SIG-M5 treated with dmso at 0.1 percent for 504 hours (cell line): ENCODE measurements at regions not wholly inside any gene's neighbourhood (a gene's known extent, or its start where the extent isn't known, plus 50 kb on each side); places are given as distances from the start of the nearest gene placed in this dataset.
A peak's percentile ranks its signal among the peaks of the same experiment; 100 is the strongest.
"Not testable (repeated sequence)": the region's sequence is repeated elsewhere in the genome, so short reads cannot be mapped to it uniquely, and the experiment has no call there.

Source experiments
- DNase-seq: peaks from one replicate; lab custom pipeline; 2025; ENCODE audit not compliant: unreplicated experiment; lab: John Stamatoyannopoulos, UW

DNA sequence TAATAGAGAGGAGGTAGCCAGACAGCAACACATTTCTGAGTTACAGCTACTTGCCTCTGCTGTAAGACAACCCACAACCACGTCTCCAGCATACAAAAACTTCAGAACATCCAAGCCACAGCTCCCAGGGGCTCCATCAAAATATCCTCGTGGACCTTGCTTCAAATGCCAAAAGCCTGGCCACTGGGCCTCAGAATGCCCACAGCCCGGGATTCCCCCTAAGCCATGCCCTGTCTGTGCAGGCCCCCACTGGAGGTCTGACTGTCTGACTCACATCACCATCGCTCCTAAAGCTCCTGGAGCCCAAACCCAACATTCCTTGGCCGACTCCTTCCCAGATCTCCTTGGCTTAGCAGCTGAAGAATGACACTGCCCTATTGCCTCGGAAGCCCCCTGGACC lies 186.6 kb upstream of the MAGEB16 start:
- not testable (repeated sequence) for DNase-seq

DNA sequence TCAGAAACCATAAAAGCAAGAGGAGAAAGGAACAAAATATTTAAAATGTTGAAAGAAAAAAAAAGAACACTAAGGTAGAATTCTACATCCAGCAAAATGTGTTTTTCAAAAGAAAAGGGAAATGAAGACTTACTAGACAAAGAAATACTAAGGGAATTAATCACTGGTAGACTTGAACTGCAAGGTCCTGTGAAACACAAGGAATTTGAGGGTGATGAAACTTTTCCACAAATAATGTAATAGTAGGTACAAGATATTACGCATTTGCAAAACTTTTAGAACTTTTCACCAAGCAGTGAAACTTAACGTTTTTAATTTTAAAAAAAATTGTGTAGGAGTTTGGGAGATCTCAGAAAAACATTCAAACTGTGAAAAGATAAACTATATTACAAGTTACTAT lies 180.3 kb upstream of the MAGEB16 start:
- no peak for DNase-seq

DNA sequence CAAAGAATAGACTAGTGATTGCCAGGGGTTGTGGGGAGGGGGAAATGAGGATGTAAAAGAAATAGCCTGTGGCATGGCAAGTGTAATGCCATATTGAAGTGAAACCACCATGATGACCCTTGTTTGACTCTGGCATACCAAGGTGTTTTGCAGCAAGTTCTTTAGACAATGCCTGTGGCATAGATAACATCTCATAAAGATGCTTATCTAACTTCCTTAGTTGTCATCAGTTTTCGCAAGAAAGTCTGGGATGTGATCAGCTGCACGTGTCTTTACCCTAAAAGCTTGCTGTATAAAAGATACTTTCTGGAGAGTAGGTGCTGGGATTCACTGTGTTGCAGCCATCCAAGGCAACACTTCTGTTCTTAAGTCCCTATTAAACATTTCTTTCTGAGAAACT lies 176.1 kb upstream of the MAGEB16 start:
- DNase-seq = no peak

DNA sequence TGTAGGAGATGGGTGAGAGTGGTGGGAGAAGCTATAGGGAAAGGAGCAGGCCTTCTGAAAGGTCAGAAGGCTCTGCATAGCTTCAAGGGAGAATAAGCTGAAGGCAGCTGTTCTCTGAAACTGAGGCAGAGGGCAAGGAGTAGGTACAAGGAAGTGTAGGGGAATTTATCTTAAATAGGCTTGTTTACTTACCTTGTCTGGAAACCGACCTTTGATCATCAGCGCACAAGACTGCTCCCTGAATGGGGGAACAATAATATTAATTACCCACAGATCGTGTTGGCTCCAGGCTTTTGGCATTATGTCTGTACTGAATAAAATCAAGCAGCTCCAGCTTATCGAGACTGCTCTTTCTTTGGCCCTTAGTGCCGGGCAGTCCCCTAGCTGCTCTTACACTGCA lies 175.5 kb upstream of the MAGEB16 start:
- DNase-seq = no peak

DNA sequence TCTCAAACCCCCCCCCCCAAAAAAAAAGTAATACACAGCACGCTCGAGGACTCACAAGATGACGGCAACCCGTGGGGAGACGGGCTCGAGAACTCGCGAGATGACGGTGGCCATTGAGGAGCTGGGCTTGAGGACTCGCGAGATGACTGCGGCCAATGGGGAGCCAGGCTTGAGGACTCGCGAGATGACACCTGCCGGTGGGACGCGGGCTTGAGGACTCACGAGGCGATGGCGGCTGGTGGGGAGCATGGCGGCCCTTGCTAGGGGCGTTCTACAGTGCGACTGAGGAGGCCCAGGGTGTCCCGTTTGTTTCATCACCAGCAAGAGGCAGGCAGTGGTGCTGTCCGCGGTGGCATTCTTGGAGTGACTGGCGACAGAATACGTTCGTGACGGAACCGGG lies 172.4 kb upstream of the MAGEB16 start:
- no peak for DNase-seq

DNA sequence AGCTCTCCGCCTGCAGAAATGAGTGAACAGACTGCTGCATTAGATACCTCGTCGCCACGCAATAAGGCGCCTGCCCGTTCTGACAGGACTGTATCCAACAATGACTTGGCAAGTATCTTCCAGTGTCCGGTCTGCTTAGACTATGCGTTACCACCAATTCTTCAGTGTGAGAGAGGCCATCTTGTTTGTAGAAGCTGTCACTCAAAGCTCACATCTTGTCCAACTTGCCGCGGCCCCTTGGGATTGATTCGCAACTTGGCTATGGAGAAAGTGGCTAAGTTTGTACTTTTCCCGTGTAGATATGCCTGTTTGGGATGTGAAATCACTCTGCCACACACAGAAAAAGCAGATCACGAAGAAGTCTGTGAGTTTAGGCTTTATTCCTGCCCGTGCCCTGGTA lies 172.0 kb upstream of the MAGEB16 start:
- DNase-seq = no peak

DNA sequence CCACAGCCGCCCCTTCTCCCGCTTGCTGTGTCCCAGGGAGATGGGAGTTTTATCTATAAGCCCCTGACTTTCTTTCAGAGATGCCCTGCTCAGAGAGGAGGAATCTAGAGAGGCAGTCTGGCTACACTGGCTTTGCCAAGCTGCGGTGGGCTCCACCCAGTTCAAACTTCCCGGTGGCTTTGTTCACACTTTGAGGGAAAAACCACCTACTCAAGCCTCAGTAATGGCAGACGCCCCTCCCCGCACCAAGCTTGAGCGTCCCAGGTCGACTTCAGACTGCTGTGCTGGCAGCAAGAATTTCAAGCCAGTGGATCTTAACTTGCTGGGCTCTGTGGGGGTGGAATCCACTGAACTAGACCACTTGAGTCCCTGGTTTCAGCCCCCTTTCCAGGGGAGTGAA lies 162.2 kb upstream of the MAGEB16 start:
- DNase-seq = not testable (repeated sequence)

DNA sequence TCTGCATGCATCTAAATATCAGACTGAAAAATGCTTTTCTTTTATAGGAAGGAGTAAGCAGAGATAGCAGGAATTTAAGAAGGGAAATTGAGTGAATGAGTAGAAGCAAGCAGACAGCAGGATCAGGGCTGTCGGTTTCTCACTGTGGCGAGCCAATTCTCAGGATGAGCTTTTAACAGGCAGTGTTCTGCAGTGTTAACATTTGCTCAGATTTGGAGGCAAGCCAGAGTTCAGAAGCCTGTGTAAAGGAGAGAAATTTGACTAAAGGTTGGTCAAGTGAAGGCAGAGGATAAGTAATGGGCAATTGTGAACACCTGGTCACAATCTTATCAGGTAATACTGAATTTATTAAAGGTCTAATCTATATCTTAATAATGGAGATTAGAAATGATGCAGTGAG lies 133.3 kb upstream of the MAGEB16 start:
- DNase-seq = no peak

DNA sequence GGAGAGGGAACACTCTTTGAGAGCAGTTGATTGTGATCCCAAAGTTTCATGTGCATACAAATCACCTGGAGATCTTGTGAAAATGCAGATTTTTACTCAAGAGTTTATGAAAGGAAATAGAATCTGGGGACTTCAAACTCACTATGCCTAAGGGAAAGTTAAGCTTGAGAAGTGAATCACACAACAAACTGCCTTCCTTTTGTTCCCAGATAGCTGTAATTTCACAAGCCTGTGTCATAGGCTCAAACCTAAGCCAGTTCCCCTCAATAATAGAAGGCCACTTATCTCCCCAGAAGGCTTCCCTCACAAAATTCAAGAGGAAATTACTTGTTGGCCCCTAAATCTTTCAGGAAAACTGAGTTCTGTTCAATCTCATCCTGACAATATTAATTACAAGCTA lies 132.8 kb upstream of the MAGEB16 start:
- no peak for DNase-seq

DNA sequence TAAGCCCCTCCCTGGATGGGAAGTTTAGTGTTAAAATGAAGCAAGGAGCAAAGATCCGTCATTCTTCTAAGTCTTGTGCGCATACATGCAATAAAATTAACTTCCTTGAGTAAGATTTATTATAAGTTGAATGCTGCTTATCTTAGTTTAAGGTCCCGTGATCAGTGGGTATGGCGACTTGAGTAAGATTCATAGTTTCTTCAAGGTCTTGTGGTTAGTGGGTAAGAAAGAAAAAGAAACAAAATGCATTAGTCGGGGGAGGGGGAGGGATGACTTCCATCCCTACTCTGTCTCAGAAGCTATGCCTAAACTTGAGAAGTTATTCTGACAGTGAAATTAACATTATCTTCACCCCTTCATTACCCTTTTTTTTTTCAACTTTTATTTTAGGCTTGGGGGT lies 127.3 kb upstream of the MAGEB16 start:
- no peak for DNase-seq

DNA sequence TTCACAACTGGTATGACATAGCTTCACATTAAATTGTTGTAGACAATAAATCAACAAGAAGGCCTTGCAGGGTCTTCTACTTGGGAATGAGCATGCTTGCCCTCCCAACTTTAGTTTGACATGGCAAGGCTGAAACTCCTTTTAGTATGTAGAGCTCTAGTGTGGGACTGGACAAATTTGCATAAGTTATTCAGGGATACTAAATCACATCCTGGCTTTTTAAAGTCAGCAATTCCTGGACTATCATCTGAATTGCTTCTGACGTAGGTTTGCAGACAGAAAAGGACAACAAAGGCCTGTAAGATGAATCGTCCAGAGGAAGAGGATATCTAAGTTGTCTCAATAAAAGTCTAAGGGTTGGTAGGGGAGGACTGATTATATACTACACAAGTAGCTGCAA lies 123.0 kb upstream of the MAGEB16 start:
- no peak for DNase-seq

DNA sequence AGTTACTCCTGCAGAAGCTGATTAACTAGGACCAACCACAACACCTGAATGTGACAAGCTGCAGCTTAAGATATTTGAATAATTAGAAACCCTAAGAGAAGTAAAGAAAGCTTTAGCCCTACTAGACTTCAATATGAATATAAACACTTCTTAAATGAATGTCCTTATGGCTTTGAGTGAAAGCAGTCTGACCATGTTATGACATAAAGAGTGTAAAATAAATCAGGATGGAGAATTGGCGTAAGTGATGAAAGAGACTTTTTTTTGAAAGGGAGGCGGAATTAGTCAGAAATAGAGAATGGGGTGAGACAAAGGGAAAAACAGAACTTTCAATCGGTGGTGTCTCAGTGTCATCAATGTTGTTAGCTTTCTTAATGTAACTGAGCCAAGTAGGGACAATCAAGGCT lies 117.2 kb upstream of the MAGEB16 start:
- no peak for DNase-seq

DNA sequence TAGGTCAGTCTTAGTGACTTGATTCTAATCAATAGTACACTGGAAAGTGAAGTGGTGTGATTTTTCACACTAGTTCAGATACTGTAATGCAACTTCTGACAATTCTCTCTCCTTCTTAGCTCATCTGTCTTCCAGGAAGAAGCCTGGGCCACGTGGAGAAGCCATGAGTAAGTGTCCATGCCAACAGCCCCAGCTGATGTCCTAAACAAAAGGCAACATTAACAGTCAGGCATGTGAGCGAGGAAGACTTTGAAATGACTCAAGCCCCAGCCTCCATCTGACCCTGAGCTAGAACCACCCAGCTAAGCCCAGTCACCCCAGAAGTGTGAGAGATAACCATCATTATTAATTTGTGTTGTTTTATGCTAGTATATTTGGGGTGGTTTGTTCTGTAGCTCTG lies 115.7 kb upstream of the MAGEB16 start:
- DNase-seq = no peak

DNA sequence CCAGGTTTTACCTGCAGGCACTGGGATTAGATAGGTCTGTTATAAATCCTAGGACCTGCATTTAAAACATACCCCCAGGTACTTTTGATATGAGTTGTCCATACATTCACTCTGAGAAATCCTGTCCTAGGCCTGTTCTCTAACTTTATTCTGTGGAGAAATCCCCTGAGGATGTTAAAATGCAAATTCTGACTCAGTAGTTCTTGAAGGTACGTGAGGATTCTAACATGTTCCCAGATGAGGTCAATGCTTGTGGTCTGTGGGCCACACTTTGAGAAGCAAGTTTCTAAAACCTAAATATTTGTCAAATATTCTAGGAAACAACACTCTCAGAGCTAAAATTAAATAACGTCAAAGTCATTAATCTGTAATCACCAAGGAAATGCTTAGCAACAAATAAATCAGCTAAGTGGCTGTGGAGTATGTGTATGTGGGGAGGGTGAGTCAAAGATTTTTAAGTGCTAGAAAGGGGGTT lies 101.3 kb upstream of the MAGEB16 start:
- DNase-seq = no peak

DNA sequence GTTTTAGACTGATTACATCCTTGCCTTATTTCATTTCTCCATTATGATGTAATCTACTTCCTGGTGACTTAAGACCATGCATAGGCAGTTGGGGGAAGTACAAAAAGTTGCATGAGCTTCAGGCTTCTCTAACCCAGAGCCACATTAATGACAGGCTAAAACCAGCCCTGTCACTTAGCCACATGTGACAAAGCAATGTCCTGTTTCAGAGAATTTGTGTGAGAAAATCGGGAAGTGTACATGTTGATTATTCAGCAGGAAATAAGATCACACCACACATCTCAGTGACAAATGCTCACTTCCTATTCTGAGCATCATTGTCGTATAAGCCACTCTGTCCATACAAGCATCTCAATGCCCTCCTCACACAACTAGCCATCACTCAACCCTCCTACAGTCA lies 98.5 kb upstream of the MAGEB16 start:
- DNase-seq = peak; percentile 3

DNA sequence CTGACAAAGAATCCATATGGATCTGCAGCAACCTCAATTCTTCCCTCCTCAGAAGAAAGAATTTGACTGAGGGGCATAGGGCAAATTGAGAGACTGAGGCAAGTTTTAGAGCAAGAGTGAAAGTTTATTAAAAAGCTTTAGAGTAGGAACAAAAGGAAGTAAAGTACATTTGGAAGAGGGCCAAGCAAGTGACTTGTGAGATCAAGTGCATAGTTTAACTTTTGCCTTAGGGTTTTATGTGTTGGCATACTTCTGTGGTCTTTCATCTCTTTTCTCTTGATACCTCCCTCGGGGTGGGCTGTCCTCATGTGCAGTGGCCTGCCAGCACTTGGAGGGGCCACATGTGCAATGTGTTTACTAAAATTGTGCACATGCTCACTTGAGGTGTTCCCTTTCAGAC lies 98.0 kb upstream of the MAGEB16 start:
- no peak for DNase-seq

DNA sequence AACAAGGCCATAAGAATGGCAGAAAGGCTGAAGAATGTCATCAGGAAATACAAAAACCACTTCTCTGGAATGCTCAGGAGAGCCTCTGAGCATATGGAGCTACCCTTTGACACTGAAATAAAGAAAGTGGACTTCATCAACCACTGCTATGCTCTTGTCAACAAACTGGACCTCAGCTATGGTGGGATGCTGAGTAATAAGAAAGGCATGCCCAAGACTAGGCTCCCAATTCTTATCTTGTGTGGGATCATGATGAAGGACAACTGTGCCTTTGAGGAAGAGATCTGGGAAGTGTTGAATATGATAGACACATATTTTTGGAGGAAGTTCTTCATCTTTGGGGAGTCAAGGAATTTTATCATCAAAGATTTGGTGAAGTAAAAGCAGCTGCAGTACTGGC lies 86.9 kb upstream of the MAGEB16 start:
- no peak for DNase-seq

DNA sequence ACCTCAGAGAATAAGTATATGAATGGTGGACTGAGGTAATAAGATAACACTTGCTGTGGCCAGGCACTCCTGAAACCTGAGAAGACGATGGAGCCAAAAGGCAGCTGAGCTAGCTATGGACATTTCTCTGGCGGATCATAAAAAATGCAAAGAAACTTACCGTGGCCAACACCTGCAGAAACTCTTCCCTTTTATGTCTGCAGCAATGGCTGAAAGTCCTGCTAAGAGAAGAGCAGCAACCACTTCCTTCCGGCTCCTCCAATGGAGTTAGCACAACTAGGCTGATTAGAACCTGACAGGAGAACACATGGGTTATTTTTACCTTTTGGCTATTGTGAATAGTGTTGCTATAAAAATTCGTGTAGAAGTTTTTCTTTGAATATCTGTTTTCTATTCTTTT lies 76.0 kb upstream of the MAGEB16 start:
- DNase-seq = no peak

DNA sequence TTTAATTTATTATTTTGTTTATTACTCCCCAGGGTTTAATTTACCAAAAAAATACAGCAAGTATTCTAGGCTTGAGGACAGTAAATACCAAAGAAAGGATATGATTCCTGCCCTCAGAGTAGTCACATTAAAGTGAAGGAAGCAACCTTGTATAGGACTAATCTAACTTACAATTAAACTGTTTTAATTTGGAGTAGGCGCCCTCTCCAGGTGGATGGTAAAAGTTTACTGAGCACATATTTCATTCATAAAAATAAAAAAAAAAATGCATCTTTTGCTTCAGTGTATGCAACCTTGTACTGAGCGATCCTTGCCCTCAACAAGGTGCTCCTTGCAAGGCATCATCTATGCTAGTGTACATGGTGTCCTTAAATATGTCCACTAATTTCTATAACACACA lies 72.0 kb upstream of the MAGEB16 start:
- no peak for DNase-seq

DNA sequence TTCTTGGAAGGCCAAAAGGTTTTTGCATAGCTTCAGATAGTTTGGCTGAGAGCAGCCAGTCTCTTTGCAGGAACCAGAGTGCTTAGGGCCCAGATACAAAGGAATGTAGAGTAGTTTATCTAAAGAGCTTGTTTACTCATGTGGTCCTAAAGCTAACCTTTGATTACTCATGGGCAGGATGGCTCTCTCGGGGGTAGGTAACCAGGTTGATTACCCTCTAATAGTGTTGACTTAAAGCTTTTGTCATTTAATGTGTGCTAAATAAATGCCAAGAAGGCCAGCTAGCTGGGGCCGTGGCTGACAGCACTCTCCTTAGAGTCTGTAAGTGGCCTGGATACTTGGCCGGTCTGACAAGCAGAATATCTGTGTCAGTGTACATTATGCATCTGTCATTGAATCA lies 69.7 kb upstream of the MAGEB16 start:
- no peak for DNase-seq

DNA sequence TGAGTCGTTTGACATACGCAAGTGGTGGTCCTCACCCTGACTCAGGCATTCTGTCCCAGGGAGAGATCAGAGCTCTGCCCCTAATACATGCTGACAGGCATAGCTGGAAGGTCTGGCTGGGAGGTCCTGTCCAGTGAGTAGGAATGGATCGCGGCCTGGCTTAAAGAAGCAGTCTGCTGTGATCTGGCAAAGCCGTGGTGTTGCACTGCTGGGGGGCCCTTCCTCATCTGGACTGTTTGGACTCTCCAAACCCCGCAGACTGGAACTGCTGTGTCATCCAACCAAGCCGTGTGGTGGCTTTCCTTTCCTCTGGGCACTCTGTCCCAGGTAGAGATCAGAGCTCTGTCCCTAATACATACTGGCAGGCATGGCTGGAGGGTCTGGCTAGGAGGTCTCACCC lies 64.3 kb upstream of the MAGEB16 start:
- no peak for DNase-seq

DNA sequence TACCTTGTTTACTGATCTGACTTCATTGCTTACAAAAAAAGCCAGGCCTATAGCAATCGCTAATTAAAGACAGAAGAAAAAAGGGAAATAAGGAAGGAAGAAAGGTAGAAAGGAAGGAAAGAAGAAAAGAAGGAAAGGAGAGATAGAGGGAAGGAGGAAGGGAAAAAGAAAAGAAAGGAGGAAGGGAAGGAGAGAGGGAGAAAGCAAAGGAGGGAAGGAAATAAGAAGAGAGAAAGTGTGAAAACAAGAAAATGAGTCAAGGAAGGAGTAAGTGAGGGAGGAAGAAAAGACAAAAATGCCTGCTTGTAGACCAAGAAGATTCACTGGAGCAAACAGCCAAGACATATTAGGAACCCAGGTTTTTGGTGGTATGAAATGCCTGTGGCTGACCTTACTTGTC lies 57.0 kb upstream of the MAGEB16 start:
- DNase-seq = no peak

DNA sequence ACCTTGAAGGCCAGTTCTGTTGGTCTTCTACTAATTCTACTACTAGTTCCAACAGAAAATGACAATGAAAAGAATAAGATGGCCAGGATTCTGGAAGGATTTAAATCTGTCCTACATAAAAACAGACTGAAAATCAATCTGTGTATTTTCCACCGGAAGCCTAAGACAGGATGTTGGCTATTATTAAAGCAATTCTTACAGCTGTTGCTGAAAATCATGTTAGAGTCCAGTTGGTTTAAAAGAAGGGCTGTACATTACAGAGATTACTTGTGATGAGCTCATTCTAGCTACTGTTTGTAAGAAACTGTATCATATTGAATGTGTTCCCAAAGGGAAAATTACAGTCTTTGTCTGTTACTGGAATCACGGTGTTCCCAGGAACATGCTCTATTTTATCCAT lies 54.8 kb upstream of the MAGEB16 start:
- no peak for DNase-seq
